GM18951 (cell line): ENCODE measurements at regions not wholly inside any gene's neighbourhood (a gene's known extent, or its start where the extent isn't known, plus 50 kb on each side); places are given as distances from the start of the nearest gene placed in this dataset.

ENCODE experiments used
- POLR2A ChIP-seq: IDR thresholded peaks from 4 replicates; pipeline ENCODE4 v1.6.1; 2011; ENCODE audit warnings: mild to moderate bottlenecking; ENCODE audit not compliant: insufficient read length, insufficient read depth; ENCODE audit errors: extremely low read depth
- in situ Hi-C: fragments of 300-500 bp; cut with MboI; formaldehyde crosslinking; loops from one replicate; pipeline ENCODE4 v1.12.0; 2022; ENCODE audit warnings: low sequenced_read_pairs, mixed read lengths, inconsistent platforms; ENCODE audit not compliant: unreplicated experiment

DNA sequence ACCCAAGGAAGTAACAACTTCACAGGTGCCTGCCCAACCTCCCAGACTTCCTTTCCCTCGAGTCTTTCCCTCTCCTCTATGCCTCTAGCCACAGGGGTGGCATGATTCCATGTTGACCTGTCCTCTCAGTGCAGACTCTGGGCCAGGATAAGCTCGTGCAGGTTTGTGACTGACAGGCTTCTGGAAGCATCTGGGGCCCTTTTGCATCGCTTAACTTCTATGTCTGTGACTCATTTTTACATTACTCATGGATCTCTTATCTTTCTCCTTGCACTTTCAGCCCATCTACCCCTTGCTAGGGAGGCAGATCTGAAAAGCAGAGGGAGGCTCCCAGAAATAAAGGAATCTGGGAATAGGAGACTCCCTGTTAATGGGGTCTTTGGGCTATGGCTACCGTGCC lies 98.5 kb upstream of the RIOK3 start:
- TF ChIP-seq POLR2A, result no peak
- in situ Hi-C loops, result loop anchor here (5.0 kb wide), 1 partner anchor 222 kb away; no protein-coding TSS in a partner anchor

DNA sequence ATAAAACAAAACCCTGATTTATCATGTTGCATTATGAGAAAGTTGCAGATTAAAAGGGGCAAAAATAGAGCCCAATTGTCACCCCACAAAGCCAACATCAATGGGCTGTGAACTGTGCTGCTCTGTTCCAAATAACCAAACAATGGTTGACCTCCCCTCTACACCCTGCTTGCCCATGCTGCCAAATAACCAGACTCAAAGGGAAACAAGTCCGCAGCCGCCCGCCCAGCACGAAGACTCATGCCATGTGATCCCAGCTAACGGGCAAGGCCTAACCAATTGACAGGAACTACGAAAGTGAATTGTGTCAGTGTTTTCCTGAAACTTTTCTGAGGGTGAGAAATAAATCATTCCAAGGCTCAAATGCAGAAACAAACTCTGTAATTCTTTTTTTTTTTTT lies 97.9 kb upstream of the RIOK3 start:
- TF ChIP-seq POLR2A, result no peak
- in situ Hi-C loops, result loop anchor here (5.0 kb wide), 1 partner anchor 223 kb away; no protein-coding TSS in a partner anchor

DNA sequence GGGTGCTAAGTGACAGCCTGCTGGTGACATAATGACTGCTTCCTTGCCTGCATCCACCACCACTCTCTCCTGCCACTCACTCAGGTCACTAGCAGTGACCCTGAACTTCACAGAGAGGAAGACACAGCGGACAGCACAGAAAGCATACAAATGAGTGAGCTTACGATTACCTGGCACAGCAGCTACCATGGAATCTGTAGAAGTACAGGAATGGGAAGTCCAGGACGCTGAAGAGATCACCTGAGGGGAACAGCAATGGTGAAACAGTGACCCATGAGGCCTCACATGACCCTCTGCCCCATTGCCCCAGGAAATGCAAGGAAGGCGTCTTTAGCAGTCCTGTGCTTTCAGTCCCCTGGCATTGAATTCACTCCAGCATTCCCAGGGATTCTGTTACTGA lies 96.7 kb upstream of the RIOK3 start:
- no peak for TF ChIP-seq POLR2A
- in situ Hi-C loops, result loop anchor here (5.0 kb wide), 1 partner anchor 224 kb away; no protein-coding TSS in a partner anchor

DNA sequence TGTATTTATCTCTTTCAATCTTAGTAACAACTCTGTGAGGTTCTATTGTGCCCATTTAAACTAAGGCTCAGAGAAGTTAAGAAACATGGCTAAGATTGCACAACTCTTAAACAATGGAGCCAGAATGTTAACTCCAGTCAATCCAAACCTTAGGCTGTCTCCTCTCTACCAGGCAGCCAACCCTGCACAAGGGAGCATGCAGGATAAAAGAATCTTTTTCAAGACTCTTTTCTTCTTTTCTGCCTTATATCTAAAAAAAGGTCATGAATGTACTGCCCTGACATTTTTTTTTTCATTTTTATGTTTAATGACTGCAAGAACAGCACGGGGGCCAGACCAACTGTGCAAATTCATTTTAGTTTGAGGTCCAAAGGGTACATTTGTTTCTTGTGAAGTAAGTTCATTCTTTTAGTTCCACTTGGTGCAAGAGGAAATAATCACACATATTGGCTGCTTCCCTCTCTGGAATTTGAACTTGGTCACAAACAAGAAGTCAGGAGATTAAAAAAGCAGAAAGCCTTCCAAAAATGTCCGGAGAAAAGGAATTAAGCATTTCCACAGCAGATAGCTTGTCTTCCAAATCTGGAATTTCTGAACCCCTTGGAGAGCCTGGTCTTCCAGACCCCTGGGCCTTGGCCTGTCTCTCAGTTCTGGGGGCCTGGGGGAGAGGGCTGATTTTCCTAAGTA lies 96.0 kb upstream of the RIOK3 start:
- in situ Hi-C loops, result loop anchor here (5.0 kb wide), 1 partner anchor 225 kb away; no protein-coding TSS in a partner anchor
- TF ChIP-seq POLR2A, result no peak

DNA sequence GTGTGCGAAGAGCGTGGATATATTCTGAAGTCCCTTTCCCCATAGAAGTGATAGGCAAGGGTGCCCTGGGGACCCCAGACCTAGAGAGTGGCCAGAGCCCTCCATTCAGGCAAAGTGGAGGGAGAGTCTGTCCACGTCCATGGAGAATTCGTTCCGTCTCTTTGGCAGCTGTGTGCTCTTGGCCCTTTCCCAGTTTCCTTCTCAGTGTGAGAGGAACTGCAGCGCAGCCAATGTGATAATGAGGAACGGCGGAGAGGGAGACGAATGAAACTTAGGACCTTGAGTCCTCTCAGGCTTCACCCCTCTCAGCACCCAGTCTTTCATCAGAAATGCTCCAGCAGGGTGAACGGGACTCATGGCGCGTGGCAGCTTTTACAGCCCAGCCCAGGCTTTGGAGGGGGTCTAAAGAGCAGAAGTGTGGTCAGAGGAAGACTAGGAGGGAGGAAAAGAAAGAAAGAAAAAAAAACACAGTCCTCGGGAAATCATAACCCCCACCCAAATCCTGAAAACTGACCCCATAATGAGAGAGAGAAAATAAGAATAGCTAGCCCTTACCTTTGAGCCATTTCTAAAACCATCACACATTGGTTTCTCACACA lies 95.0 kb upstream of the RIOK3 start:
- TF ChIP-seq POLR2A, result no peak
- in situ Hi-C loops, result loop anchor here (5.0 kb wide), 1 partner anchor 226 kb away; no protein-coding TSS in a partner anchor

DNA sequence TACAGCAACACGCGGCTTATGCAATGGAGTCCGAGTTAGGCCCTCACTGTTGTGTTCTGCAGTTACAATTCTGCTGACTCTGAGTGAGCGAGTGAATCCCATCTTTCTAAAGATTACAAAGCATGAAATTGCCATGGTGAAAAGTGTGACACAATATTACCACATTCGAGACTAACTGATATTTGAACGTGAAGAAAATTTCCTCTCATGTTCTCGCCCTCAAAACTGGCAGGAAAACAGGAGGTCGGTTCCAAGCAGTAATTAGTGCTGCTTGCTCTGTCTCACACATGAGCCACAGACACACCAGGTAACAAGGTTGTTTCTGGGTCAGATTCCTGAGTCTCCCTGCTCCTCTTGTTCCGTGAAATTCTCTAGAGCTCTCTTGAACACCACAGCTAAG lies 93.7 kb upstream of the RIOK3 start:
- in situ Hi-C loops, result loop anchor here (5.0 kb wide), 1 partner anchor 227 kb away; no protein-coding TSS in a partner anchor
- no peak for TF ChIP-seq POLR2A

DNA sequence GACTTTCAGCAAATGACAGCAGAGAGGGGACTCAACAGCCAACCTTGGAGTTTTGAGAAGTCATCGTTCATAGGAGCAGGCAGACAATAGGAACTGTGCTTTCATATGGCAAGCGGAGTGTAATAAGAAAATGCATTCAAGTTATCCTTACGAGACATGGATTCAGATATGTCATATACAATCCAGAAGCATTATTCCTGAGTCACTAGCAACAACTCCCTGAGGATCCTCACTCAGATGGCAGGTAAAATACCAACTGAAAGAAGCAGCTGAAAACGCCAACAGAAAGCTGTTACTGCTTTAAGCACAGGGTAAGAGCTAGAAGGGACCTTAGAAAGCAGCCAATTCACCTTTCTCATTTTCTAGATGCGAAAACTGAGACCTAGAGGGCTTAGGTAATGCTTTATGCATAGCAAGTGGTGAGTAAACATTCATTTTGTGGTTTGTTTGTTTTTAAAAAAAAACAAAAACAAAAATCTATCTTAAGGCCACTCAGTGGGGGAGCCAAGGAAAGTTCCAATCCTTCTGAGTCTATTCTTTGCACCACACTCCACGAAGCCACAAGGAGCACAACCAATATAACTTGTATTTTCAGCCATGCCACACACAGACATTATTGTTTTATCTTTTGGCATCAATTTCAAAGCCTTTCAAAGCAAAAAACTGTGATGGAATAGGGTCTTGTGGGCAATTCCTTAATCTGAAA lies 89.1 kb upstream of the RIOK3 start:
- no peak for TF ChIP-seq POLR2A

DNA sequence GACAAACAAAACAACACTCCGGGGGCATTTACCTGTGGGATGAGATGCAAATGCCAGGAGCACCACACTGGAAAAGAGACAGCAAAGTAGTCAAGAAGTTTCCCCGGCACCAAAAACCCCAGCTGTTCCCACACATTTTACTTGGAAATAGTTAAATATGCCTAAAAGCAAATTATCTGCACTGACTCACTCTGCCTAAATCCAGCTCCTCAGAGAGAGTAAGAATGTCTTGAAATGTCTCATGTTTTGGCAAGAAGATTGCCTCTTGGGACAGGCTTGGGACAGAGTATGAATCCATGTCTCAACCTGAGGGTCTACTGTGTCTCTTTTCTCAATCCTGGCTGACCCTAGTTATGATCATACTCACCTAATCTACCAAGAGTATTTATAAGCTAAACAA lies 87.5 kb upstream of the RIOK3 start:
- no peak for TF ChIP-seq POLR2A
- in situ Hi-C loops, result no loop called here

More for the DNA sequence above, 89.1 kb upstream of the RIOK3 start:
- in situ Hi-C loops, result no loop called here

DNA sequence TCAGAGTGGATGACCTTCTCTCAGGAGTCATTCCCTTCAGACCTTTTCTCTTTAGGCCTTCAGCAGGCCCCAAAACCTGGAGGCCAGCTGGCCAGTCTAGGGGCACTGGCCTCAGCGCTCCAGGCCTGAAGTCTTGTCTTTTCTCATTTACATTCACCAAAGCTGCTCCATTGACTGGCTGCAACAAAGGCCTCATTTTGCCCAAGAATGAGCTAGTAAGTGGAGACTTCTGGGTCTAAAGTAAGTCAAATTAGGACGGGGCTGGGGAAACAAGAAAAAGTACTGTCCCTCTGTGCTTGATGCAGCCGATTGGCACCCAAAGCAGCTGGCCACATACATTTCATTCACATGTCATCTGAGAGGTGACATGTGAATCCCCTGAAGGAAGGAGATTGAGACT lies 83.8 kb upstream of the RIOK3 start:
- no peak for TF ChIP-seq POLR2A
- in situ Hi-C loops, result no loop called here

DNA sequence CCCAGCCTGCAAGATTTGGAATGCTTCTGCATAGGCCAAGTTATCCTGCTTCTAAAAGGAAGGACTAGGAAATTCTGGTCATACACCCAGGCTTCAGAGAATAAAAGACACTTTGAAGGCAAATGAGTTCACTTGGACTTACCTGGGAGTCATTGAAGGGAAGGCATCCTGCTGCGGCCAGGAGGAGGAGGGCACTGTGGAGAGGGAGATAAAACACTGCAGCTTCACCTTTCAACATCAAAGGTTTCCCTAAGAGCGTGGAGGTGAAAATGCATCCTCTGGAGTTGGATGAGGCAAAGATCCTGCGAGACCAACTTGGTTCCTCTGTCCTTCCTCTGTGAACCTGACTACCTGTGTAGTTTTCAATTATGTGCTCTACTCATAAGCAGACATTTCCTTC lies 79.5 kb upstream of the RIOK3 start:
- in situ Hi-C loops, result no loop called here
- TF ChIP-seq POLR2A, result no peak

DNA sequence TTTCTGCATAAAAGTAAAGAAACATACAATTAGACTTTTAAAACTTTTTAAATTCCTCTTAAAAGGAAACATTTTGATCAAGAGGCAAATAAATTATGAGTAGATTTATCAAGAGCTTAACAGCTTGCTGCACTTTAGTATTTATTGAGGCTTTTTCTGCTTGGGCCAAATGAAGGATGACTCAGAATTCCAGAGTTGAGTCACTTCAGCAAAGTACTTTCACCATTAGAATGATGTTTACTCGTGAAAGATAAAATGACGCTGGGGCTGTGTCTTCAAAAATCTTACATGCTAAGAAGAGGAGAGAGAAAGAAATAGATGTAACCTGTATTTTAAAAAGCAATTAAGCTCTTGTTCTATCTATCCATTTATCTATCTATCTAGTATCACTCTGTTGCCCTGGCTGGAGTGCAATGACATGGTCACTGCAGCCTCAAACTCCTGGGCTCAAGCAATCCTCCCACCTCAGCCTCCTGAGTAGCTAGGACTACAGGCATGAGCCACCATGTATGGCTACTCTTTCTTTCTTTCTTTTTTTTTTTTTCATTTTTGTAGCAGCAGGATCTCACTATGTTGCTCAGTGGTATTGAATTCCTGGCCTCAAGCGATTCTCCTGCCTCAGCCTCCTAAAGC lies 75.3 kb upstream of the RIOK3 start:
- in situ Hi-C loops, result no loop called here
- TF ChIP-seq POLR2A, result no peak

DNA sequence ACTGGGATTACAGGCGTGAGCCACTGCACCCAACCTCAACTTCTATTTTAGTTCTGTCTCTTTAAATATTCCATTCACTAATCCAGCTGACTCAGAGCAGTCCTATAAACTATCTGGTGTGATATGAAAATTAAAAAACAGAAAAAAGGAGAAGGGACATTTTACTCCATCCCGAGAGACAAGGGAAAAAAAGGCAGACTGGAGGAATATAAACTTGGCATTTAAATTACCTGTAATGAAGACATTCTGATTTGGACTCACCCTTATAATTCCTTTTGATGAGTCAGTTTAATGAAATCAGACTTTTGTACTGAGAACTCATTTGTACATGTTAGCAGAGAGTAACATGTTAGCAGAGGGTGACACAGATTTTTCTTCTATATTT lies 74.8 kb upstream of the RIOK3 start:
- in situ Hi-C loops, result no loop called here

DNA sequence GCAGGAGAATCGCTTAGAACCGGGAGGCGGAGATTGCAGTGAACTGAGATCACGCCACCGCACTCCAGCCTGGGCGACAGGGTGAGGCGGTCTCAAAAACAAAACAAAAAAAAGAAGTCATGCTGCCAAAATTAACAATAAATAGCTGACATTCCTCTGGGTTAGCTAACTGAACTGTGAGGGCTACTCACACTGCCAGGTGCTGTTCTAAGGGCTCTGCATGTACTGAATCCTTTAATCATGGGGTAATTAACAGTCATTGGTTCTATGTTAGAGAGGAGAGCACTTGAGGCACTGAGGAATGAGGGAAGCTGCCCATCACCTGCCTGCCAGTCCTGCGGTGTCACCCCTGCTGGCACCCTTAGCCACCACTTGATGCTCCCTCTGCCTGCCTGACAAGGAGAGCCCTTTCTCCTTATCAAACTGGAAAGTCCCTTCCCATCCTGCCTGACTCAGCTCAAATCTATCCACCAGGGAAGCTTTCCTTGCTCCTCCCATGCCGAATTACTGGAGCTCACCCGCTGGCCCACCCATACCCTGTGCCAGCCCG lies 73.0 kb upstream of the RIOK3 start:
- TF ChIP-seq POLR2A, result no peak
- in situ Hi-C loops, result no loop called here

More for the DNA sequence above, 74.8 kb upstream of the RIOK3 start:
- TF ChIP-seq POLR2A, result no peak
